Immature natural killer cell (primary cell): ENCODE measurements at regions not wholly inside any gene's neighbourhood (a gene's known extent, or its start where the extent isn't known, plus 50 kb on each side); places are given as distances from the start of the nearest gene placed in this dataset.

ENCODE experiments used
- DNase-seq, 3 donors: peaks; one replicate each; pipeline ENCODE4 v3.0.0; 2022; ENCODE audit warnings: mixed read lengths in 1 of 3
- H3K27ac Mint-ChIP-seq, 6 donors: one replicate each; pipeline ENCODE4 v1.8.0; 2020; ENCODE audit warnings: mixed read lengths in 6 of 6, mild to moderate bottlenecking in 5 of 6, inconsistent platforms in 4 of 6, moderate library complexity in 3 of 6
- H3K27me3 Mint-ChIP-seq, 3 donors: one replicate each; pipeline ENCODE4 v1.8.0; 2020 to 2021; ENCODE audit warnings: low read depth in 3 of 3, mild to moderate bottlenecking in 3 of 3, mixed read lengths in 3 of 3, moderate library complexity in 3 of 3, inconsistent platforms in 1 of 3
- H3K36me3 Mint-ChIP-seq, 3 donors: one replicate each; pipeline ENCODE4 v1.8.0; 2020; ENCODE audit warnings: mixed read lengths in 3 of 3, inconsistent platforms in 2 of 3, mild to moderate bottlenecking in 2 of 3
- H3K4me1 Mint-ChIP-seq, 2 donors: one replicate each; pipeline ENCODE4 v1.8.0; 2020; ENCODE audit warnings: inconsistent platforms in 2 of 2, mild to moderate bottlenecking in 2 of 2, mixed read lengths in 2 of 2, moderate library complexity in 1 of 2
- H3K4me3 Mint-ChIP-seq, 5 donors: one replicate each; pipeline ENCODE4 v1.8.0; 2020; ENCODE audit warnings: mild to moderate bottlenecking in 5 of 5, mixed read lengths in 5 of 5, inconsistent platforms in 3 of 5, moderate library complexity in 3 of 5
- H3K9me3 Mint-ChIP-seq, 6 donors: one replicate each; pipeline ENCODE4 v1.8.0; 2020; ENCODE audit warnings: mild to moderate bottlenecking in 6 of 6, mixed read lengths in 6 of 6, inconsistent platforms in 4 of 6, moderate library complexity in 3 of 6

- Mint-ChIP-seq H3K27me3 (peaks cover 0 to 5% (median 3%) of the 10 kb centered on the region in 3 donors), H3K27ac (no peak overlapping the region), H3K4me3 (no peak overlapping the region), H3K9me3 (no peaks in the 10 kb centered on the region), H3K4me1 (no peaks in the 10 kb centered on the region), H3K36me3 (no peaks in the 10 kb centered on the region)
- DNase-seq: no peak
These were observed 417.6 kb upstream of the RGMA start for GRCh38 chr15:93506646-93507045.

GRCh38 chr15:93505506-93505905 lies 416.5 kb upstream of the RGMA start:
- DNase-seq: no peak
- no peaks in the 10 kb centered on the region for H3K36me3 Mint-ChIP-seq
- H3K4me3 Mint-ChIP-seq: no peak overlapping the region
- H3K9me3 Mint-ChIP-seq: no peaks in the 10 kb centered on the region
- no peak overlapping the region for H3K27ac Mint-ChIP-seq
- peaks cover 0 to 5% (median 5%) of the 10 kb centered on the region in 3 donors for H3K27me3 Mint-ChIP-seq
- H3K4me1 Mint-ChIP-seq: no peaks in the 10 kb centered on the region

- DNase-seq: no peak
- Mint-ChIP-seq H3K27me3 (peaks cover 1 to 5% (median 2%) of the 10 kb centered on the region in 3 donors), H3K4me3 (no peak overlapping the region), H3K27ac (no peak overlapping the region), H3K36me3 (no peaks in the 10 kb centered on the region), H3K9me3 (no peaks in the 10 kb centered on the region), H3K4me1 (no peaks in the 10 kb centered on the region)
These were observed 412.9 kb upstream of the RGMA start for GRCh38 chr15:93501946-93502345.

- no peaks in the 10 kb centered on the region for H3K9me3 Mint-ChIP-seq
- H3K36me3 Mint-ChIP-seq: no peaks in the 10 kb centered on the region
- H3K4me1 Mint-ChIP-seq: no peaks in the 10 kb centered on the region
- no peak for DNase-seq
- H3K4me3 Mint-ChIP-seq: no peak overlapping the region
- H3K27ac Mint-ChIP-seq: no peak overlapping the region
- peaks cover 1 to 5% (median 2%) of the 10 kb centered on the region in 3 donors for H3K27me3 Mint-ChIP-seq
These were observed 411.1 kb upstream of the RGMA start for GRCh38 chr15:93500155-93500554.

GRCh38 chr15:93497291-93497690 lies 408.3 kb upstream of the RGMA start:
- no peaks in the 10 kb centered on the region for H3K36me3 Mint-ChIP-seq
- H3K27me3 Mint-ChIP-seq: peaks cover 4 to 8% (median 8%) of the 10 kb centered on the region in 3 donors
- H3K4me3 Mint-ChIP-seq: no peak overlapping the region
- no peaks in the 10 kb centered on the region for H3K4me1 Mint-ChIP-seq
- no peak for DNase-seq
- H3K27ac Mint-ChIP-seq: no peak overlapping the region
- no peaks in the 10 kb centered on the region for H3K9me3 Mint-ChIP-seq

- DNase-seq: no peak
- Mint-ChIP-seq H3K4me1 (no peaks in the 10 kb centered on the region), H3K36me3 (no peaks in the 10 kb centered on the region), H3K27ac (no peak overlapping the region), H3K4me3 (no peak overlapping the region), H3K27me3 (peaks cover 4 to 8% (median 8%) of the 10 kb centered on the region in 3 donors), H3K9me3 (no peaks in the 10 kb centered on the region)
These were observed 407.9 kb upstream of the RGMA start for GRCh38 chr15:93496888-93497287.

- no peak for DNase-seq
- peaks cover 2 to 8% (median 8%) of the 10 kb centered on the region in 3 donors for H3K27me3 Mint-ChIP-seq
- no peak overlapping the region for H3K27ac Mint-ChIP-seq
- H3K36me3 Mint-ChIP-seq: no peaks in the 10 kb centered on the region
- no peak overlapping the region for H3K4me3 Mint-ChIP-seq
- no peaks in the 10 kb centered on the region for H3K4me1 Mint-ChIP-seq
- H3K9me3 Mint-ChIP-seq: no peaks in the 10 kb centered on the region
These were observed 407.0 kb upstream of the RGMA start for GRCh38 chr15:93495799-93496637.

- peaks cover 8 to 12% (median 8%) of the 10 kb centered on the region in 3 donors for H3K27me3 Mint-ChIP-seq
- no peaks in the 10 kb centered on the region for H3K36me3 Mint-ChIP-seq
- no peak for DNase-seq
- H3K27ac Mint-ChIP-seq: no peak overlapping the region
- no peak overlapping the region for H3K4me3 Mint-ChIP-seq
- H3K9me3 Mint-ChIP-seq: no peaks in the 10 kb centered on the region
- H3K4me1 Mint-ChIP-seq: no peaks in the 10 kb centered on the region
These were observed 404.2 kb upstream of the RGMA start for GRCh38 chr15:93493172-93493571.

GRCh38 chr15:93491291-93491690 lies 402.3 kb upstream of the RGMA start:
- H3K27me3 Mint-ChIP-seq: peaks cover 7 to 9% (median 8%) of the 10 kb centered on the region in 3 donors
- H3K4me1 Mint-ChIP-seq: no peaks in the 10 kb centered on the region
- DNase-seq: no peak
- no peak overlapping the region for H3K27ac Mint-ChIP-seq
- no peaks in the 10 kb centered on the region for H3K36me3 Mint-ChIP-seq
- no peak overlapping the region for H3K4me3 Mint-ChIP-seq
- H3K9me3 Mint-ChIP-seq: no peaks in the 10 kb centered on the region

GRCh38 chr15:93488296-93488713 lies 399.3 kb upstream of the RGMA start:
- DNase-seq: no peak
- Mint-ChIP-seq H3K27ac (no peak overlapping the region), H3K36me3 (no peaks in the 10 kb centered on the region), H3K4me1 (no peaks in the 10 kb centered on the region), H3K27me3 (peaks cover 7 to 9% (median 9%) of the 10 kb centered on the region in 3 donors), H3K9me3 (no peaks in the 10 kb centered on the region), H3K4me3 (no peak overlapping the region)

- peaks cover 4 to 9% (median 6%) of the 10 kb centered on the region in 3 donors for H3K27me3 Mint-ChIP-seq
- H3K27ac Mint-ChIP-seq: no peak overlapping the region
- H3K4me3 Mint-ChIP-seq: no peak overlapping the region
- no peaks in the 10 kb centered on the region for H3K36me3 Mint-ChIP-seq
- no peaks in the 10 kb centered on the region for H3K9me3 Mint-ChIP-seq
- H3K4me1 Mint-ChIP-seq: no peaks in the 10 kb centered on the region
- no peak for DNase-seq
These were observed 397.6 kb upstream of the RGMA start for GRCh38 chr15:93486407-93487117.

- Mint-ChIP-seq H3K27ac (no peak overlapping the region), H3K4me3 (no peak overlapping the region), H3K9me3 (no peaks in the 10 kb centered on the region), H3K4me1 (no peaks in the 10 kb centered on the region), H3K27me3 (peaks cover 4 to 9% (median 6%) of the 10 kb centered on the region in 3 donors), H3K36me3 (no peaks in the 10 kb centered on the region)
- DNase-seq: no peak
These were observed 396.7 kb upstream of the RGMA start for GRCh38 chr15:93485438-93486327.

- Mint-ChIP-seq H3K4me3 (no peak overlapping the region), H3K9me3 (no peaks in the 10 kb centered on the region), H3K27me3 (peaks cover 0 to 8% (median 4%) of the 10 kb centered on the region in 3 donors), H3K4me1 (no peaks in the 10 kb centered on the region), H3K27ac (no peak overlapping the region), H3K36me3 (no peaks in the 10 kb centered on the region)
- no peak for DNase-seq
These were observed 394.9 kb upstream of the RGMA start for GRCh38 chr15:93483923-93484322.

- Mint-ChIP-seq H3K27ac (no peak overlapping the region), H3K9me3 (no peaks in the 10 kb centered on the region), H3K36me3 (no peaks in the 10 kb centered on the region), H3K27me3 (peaks cover 0 to 16% (median 4%) of the 10 kb centered on the region in 3 donors), H3K4me1 (no peaks in the 10 kb centered on the region), H3K4me3 (no peak overlapping the region)
- no peak for DNase-seq
These were observed 393.7 kb upstream of the RGMA start for GRCh38 chr15:93482731-93483130.
